ENCODE measurements at regions not wholly inside any gene's neighbourhood (a gene's known extent, or its start where the extent isn't known, plus 50 kb on each side); places are given as distances from the start of the nearest gene placed in this dataset.

DNA sequence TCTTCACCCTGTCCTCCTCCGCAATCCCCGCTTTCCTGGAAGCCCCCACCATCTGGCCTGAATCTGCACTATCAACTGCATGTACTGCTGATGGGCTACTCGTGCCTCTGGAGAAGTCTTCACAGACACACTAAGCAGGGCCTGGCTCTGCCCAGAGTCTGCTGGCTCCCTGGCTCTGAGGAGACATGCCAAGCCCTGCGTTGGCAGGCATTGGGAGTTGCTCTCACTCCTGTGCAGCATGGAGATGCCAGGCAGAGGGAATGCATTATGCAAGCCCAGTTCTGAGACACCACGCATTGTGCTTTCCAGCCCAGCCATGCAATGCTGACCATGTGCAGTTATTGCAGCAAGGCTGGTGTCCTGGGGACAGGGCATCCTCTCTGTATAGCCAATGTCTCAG lies 314.6 kb downstream of the CXCL12 start:
- Histone ChIP-seq H3K4me3 (ENCODE audit: low read length) (no peak overlapping the region), H3K4me1 (ENCODE audit: control insufficient read depth, insufficient read depth, low read length) (peaks cover 34% of the 10 kb centered on the region), H3K9ac (ENCODE audit: low read length) (no peak overlapping the region), H3K27me3 (replicated peaks; ENCODE audit: control insufficient read depth, insufficient read depth, low read length) (no peaks in the 10 kb centered on the region), H3K36me3 (ENCODE audit: control insufficient read depth, insufficient read depth, low read length, severe bottlenecking) (no peaks in the 10 kb centered on the region), H3K9me3 (ENCODE audit: control insufficient read depth, low read length) (no peaks in the 10 kb centered on the region)
- DNase-seq (ENCODE audit: low read depth): no peak

DNA sequence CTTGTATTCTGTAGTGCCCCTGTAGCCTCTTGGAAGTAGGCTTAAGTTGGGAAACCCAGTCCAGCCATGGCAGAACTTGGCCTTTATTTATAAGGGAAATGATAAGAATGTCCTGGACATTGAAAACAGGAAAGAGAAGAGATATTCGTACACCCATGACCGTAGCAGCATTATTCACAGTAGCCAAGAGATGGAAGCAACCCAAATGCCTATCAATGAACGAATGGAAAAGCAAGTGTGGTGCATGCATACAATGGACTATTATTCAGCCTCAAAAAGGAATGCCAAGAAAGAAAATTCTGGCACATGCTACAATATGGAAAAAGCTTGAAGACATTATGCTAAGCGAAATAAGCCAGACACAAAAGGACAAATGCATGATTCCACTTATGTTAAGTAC lies 315.3 kb downstream of the CXCL12 start:
- Histone ChIP-seq H3K27me3 (replicated peaks; ENCODE audit: control insufficient read depth, insufficient read depth, low read length) (no peaks in the 10 kb centered on the region), H3K9ac (ENCODE audit: low read length) (peak overlapping the region; percentile 2), H3K36me3 (ENCODE audit: control insufficient read depth, insufficient read depth, low read length, severe bottlenecking) (no peaks in the 10 kb centered on the region), H3K9me3 (ENCODE audit: control insufficient read depth, low read length) (no peaks in the 10 kb centered on the region), H3K4me1 (ENCODE audit: control insufficient read depth, insufficient read depth, low read length) (peaks cover 34% of the 10 kb centered on the region), H3K4me3 (ENCODE audit: low read length) (no peak overlapping the region)
- DNase-seq (ENCODE audit: low read depth): no peak

DNA sequence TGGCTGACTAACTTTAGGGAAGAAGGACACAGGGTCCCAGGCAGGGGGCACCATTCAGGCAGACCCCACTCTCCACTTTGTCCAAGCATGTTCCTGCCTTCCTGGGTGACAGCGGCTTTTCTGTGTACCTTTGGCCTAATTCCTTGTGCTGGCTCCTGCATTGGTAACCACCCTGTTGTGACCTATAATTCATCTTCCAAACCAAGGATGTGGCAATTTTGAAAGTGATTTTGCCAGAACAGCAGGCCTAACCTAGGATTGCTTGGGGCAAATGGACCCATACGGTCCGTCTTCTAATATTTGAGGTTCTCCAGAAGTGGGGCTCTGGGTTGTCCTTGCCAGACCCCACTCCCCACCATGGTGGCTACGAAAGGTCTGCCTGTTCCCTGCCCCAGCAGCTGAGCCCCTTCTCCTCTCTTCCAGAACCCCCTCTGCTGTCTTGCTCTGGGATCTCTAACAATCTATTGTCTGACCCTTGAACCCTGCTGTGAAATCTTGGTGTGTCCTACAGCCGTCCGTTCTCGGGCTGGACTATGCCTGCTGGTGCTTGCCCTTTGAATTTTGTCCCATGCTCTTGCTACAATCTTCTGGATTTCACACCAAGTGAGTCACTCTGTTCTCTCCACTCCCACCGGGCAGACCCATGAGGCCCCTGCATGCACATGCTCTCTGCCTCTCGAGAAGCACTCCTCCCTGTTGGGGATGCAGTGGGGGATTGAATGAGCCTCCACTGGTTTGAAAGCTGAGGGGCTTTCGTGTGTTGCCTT lies 316.0 kb downstream of the CXCL12 start:
- no peaks in the 10 kb centered on the region for H3K9me3 ChIP-seq (ENCODE audit: control insufficient read depth, low read length)
- no peaks in the 10 kb centered on the region for H3K27me3 ChIP-seq (replicated peaks; ENCODE audit: control insufficient read depth, insufficient read depth, low read length)
- H3K36me3 ChIP-seq (ENCODE audit: control insufficient read depth, insufficient read depth, low read length, severe bottlenecking): no peaks in the 10 kb centered on the region
- H3K4me1 ChIP-seq (ENCODE audit: control insufficient read depth, insufficient read depth, low read length): peaks cover 34% of the 10 kb centered on the region
- peak overlapping the region; percentile 12 for H3K9ac ChIP-seq (ENCODE audit: low read length)
- no peak for DNase-seq (ENCODE audit: low read depth)
- peak overlapping the region; percentile 17 for H3K4me3 ChIP-seq (ENCODE audit: low read length)

DNA sequence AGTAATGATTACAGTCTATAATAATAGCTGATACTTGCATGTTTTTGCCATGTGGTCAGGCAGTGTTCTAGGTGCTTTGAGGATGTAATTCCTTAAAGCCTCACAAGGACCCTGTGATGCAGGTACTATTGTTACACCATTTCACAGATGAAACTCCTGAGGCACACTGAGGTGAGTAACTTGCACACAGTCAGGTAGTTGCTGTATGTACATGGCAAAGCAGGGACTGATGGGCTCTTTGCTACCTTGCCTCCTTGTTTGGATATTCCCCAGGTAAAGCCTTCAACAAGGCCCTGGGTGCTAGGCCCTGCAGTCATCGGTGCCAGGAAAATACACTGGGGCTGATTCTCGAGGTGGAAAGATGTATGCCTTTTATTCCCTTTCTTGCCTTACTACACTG lies 317.5 kb downstream of the CXCL12 start:
- Histone ChIP-seq H3K4me1 (ENCODE audit: control insufficient read depth, insufficient read depth, low read length) (peaks cover 34% of the 10 kb centered on the region), H3K4me3 (ENCODE audit: low read length) (no peak overlapping the region), H3K27me3 (replicated peaks; ENCODE audit: control insufficient read depth, insufficient read depth, low read length) (peaks cover 1% of the 10 kb centered on the region), H3K9ac (ENCODE audit: low read length) (no peak overlapping the region), H3K36me3 (ENCODE audit: control insufficient read depth, insufficient read depth, low read length, severe bottlenecking) (no peaks in the 10 kb centered on the region), H3K9me3 (ENCODE audit: control insufficient read depth, low read length) (no peaks in the 10 kb centered on the region)
- no peak for DNase-seq (ENCODE audit: low read depth)

DNA sequence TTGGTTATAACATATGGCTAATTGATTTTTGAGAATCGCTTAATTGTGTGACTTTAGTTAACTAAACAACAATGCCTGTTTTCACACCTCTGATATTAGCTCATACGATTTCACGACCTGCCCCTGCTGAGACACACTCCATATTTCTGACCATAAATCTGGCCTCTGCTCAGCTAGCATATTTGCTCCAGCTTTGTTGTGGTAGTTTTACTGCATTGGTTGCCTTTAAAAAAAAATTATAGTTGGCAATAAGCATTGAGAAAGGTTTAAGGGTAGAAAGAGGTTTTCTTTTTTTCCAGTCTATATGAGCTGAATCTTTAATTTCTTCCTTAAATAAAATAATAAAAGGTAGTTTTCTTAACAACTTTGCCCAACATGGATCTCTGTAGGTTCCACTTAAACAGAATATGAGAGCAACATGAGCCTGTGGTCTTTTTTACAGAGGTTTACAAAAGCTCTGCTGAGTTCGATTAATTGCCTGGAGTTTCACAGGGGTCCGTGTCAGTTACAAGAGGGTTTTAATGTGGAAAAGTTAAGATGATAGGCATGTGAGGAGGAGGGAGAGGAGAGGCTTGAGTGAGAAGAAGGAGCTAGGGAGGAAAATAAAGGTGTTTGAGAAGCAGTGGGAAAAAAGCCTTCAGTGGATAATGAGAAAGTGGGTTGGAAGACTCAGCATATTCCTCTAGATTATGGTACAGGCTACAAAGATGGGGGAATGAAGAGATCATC lies 318.2 kb downstream of the CXCL12 start:
- Histone ChIP-seq H3K27me3 (replicated peaks; ENCODE audit: control insufficient read depth, insufficient read depth, low read length) (peaks cover 5% of the 10 kb centered on the region), H3K9ac (ENCODE audit: low read length) (no peak overlapping the region), H3K9me3 (ENCODE audit: control insufficient read depth, low read length) (no peaks in the 10 kb centered on the region), H3K4me1 (ENCODE audit: control insufficient read depth, insufficient read depth, low read length) (peaks cover 28% of the 10 kb centered on the region), H3K4me3 (ENCODE audit: low read length) (no peak overlapping the region), H3K36me3 (ENCODE audit: control insufficient read depth, insufficient read depth, low read length, severe bottlenecking) (no peaks in the 10 kb centered on the region)
- no peak for DNase-seq (ENCODE audit: low read depth)

DNA sequence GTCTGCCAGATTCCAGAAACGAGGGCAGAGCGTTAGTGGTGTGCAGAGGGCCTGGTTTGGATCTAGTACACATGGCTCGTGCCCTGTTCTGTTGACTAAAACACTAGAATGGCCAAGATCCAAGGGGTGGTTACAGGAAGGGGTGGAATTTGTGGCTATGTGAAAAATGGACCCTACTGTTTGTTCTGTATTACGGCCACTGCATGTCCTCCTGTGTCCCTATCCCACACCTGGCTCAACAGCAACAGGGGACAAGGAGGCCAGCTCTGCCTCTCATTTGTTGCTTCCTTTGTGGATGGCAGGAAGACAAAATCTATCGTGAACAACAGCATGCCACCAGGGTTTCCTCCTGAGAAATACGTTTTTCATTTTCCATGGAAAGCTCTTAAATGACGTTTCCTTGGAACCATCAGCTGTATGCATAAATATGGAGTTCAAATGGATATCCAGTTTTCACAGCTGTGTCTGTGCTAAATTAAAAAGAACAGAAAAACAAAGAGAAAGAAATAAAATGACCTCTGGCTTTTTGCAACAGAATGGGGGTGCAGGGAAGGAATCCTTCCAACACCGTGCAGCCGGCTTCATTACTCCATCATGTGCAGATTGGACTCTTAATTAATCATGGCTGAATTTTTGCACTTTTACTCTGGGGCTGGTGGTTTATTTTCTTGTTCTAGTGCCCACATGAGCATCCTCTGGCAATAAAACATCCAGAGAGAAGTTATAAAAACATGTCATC lies 318.9 kb downstream of the CXCL12 start:
- peaks cover 26% of the 10 kb centered on the region for H3K4me1 ChIP-seq (ENCODE audit: control insufficient read depth, insufficient read depth, low read length)
- peaks cover 11% of the 10 kb centered on the region for H3K27me3 ChIP-seq (replicated peaks; ENCODE audit: control insufficient read depth, insufficient read depth, low read length)
- DNase-seq (ENCODE audit: low read depth): no peak
- no peak overlapping the region for H3K9ac ChIP-seq (ENCODE audit: low read length)
- H3K9me3 ChIP-seq (ENCODE audit: control insufficient read depth, low read length): no peaks in the 10 kb centered on the region
- H3K36me3 ChIP-seq (ENCODE audit: control insufficient read depth, insufficient read depth, low read length, severe bottlenecking): no peaks in the 10 kb centered on the region
- no peak overlapping the region for H3K4me3 ChIP-seq (ENCODE audit: low read length)

GRCh38 chr10:44064987-44065787 lies 319.7 kb downstream of the CXCL12 start:
- H3K9me3 ChIP-seq (ENCODE audit: control insufficient read depth, low read length): no peaks in the 10 kb centered on the region
- H3K36me3 ChIP-seq (ENCODE audit: control insufficient read depth, insufficient read depth, low read length, severe bottlenecking): no peaks in the 10 kb centered on the region
- no peak overlapping the region for H3K9ac ChIP-seq (ENCODE audit: low read length)
- peaks cover 18% of the 10 kb centered on the region for H3K27me3 ChIP-seq (replicated peaks; ENCODE audit: control insufficient read depth, insufficient read depth, low read length)
- peaks cover 21% of the 10 kb centered on the region for H3K4me1 ChIP-seq (ENCODE audit: control insufficient read depth, insufficient read depth, low read length)
- DNase-seq (ENCODE audit: low read depth): no peak
- no peak overlapping the region for H3K4me3 ChIP-seq (ENCODE audit: low read length)

DNA sequence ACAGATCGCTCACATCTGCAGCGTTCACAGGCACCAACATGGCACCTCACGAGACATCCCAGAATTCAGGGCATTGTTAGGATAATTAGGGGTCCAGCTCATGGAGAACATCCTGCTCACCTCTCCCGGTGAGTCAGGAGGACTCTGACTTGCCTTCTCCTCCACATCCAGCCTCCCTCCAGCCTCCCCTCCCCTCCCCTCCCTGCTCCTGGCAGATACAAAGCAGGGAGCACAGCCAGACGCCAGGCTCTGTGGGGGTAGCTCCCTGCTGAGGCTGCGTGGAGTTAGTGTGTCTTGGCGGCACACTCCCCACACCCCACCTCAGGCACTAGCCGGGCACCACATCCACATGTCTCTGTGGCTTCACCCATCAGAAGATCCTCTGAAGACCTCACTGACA lies 320.6 kb downstream of the CXCL12 start:
- Histone ChIP-seq H3K4me1 (ENCODE audit: control insufficient read depth, insufficient read depth, low read length) (peaks cover 12% of the 10 kb centered on the region), H3K4me3 (ENCODE audit: low read length) (no peak overlapping the region), H3K36me3 (ENCODE audit: control insufficient read depth, insufficient read depth, low read length, severe bottlenecking) (no peaks in the 10 kb centered on the region), H3K9ac (ENCODE audit: low read length) (no peak overlapping the region), H3K27me3 (replicated peaks; ENCODE audit: control insufficient read depth, insufficient read depth, low read length) (peaks cover 19% of the 10 kb centered on the region), H3K9me3 (ENCODE audit: control insufficient read depth, low read length) (no peaks in the 10 kb centered on the region)
- no peak for DNase-seq (ENCODE audit: low read depth)

DNA sequence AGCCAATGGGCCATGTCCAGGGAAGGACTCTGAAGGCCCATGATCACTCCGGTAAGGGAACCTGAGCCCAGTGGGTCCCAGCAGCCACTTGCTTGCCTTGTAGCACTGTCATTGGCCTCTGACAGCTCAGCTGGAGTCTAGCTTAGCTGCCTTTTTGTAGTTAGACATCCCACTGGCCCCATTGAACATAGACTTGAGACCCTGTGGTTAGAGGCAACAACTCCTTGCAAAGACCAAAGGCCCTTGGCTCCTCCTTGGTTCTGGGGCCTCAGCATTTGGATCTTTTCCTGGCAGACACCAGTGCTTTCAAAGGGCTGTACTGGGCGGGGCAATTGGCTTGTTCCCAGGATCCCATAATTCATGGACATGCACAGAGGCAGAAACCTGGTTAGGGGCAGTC lies 321.2 kb downstream of the CXCL12 start:
- Histone ChIP-seq H3K36me3 (ENCODE audit: control insufficient read depth, insufficient read depth, low read length, severe bottlenecking) (no peaks in the 10 kb centered on the region), H3K4me3 (ENCODE audit: low read length) (no peak overlapping the region), H3K9me3 (ENCODE audit: control insufficient read depth, low read length) (no peaks in the 10 kb centered on the region), H3K4me1 (ENCODE audit: control insufficient read depth, insufficient read depth, low read length) (peaks cover 6% of the 10 kb centered on the region), H3K9ac (ENCODE audit: low read length) (no peak overlapping the region), H3K27me3 (replicated peaks; ENCODE audit: control insufficient read depth, insufficient read depth, low read length) (peaks cover 22% of the 10 kb centered on the region)
- no peak for DNase-seq (ENCODE audit: low read depth)

DNA sequence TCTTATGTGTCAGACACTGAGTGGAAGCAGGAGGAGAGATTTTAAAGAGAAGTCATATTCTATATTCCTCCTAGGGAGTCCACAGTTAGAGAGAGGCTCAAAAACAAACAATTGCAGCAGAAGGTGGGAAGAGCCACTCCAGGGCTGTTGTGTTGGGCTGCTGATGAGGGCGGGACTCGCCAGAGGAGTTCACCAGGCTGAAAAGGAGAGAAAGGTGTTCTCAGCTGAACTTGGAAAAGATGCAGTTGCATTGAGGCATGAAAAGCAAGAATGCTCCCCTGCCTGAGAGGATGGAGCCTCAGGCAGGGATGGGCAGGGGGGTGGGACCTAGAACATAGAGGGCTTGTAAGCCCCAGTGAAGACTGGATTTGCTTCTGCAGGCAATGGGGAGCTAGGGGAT lies 324.2 kb downstream of the CXCL12 start:
- H3K36me3 ChIP-seq (ENCODE audit: control insufficient read depth, insufficient read depth, low read length, severe bottlenecking): no peaks in the 10 kb centered on the region
- H3K27me3 ChIP-seq (replicated peaks; ENCODE audit: control insufficient read depth, insufficient read depth, low read length): peaks cover 22% of the 10 kb centered on the region
- DNase-seq (ENCODE audit: low read depth): no peak
- H3K9me3 ChIP-seq (ENCODE audit: control insufficient read depth, low read length): no peaks in the 10 kb centered on the region
- no peak overlapping the region for H3K9ac ChIP-seq (ENCODE audit: low read length)
- H3K4me3 ChIP-seq (ENCODE audit: low read length): no peak overlapping the region
- no peaks in the 10 kb centered on the region for H3K4me1 ChIP-seq (ENCODE audit: control insufficient read depth, insufficient read depth, low read length)

DNA sequence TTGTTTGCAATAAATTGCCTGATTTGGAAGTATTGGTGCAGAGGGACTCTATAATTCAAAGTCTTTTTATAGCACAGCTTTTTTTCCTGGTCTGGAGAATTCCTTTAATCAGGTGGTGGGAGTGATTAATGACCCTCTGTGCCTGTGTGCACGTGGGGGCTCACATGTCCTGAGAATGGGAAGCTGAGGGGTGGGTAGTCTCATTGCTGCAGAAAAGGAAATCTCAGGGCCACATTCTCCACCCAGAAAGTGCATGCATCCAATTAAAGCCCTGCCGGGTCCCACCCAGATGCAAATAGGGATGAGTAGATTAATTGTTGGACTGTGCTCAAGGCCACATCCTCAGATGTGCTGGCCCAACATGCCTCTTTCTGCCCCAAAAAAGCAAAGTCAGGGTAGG lies 324.7 kb downstream of the CXCL12 start:
- H3K4me1 ChIP-seq (ENCODE audit: control insufficient read depth, insufficient read depth, low read length): no peaks in the 10 kb centered on the region
- no peaks in the 10 kb centered on the region for H3K36me3 ChIP-seq (ENCODE audit: control insufficient read depth, insufficient read depth, low read length, severe bottlenecking)
- H3K9me3 ChIP-seq (ENCODE audit: control insufficient read depth, low read length): no peaks in the 10 kb centered on the region
- DNase-seq (ENCODE audit: low read depth): no peak
- H3K4me3 ChIP-seq (ENCODE audit: low read length): no peak overlapping the region
- no peak overlapping the region for H3K9ac ChIP-seq (ENCODE audit: low read length)
- peaks cover 22% of the 10 kb centered on the region for H3K27me3 ChIP-seq (replicated peaks; ENCODE audit: control insufficient read depth, insufficient read depth, low read length)

Measured in adipocyte (in vitro differentiated cells).